Right cardiac atrium (tissue), 5 donors: ENCODE measurements at regions not wholly inside any gene's neighbourhood (a gene's known extent, or its start where the extent isn't known, plus 50 kb on each side); places are given as distances from the start of the nearest gene placed in this dataset.

Experiments used
- ATAC-seq, 2 donors: fragments of 200-7000 bp; cut with Tn5 transposase; one replicate each; pipeline versions ENCODE4 v1.8.0 to v1.9.1; 2020; ENCODE audit warnings: moderate library complexity in 2 of 2, mild to moderate bottlenecking in 1 of 2
- DNase-seq, 3 donors: peaks; one replicate each; pipeline ENCODE4 v3.0.0-alpha.2; 2020
- H3K27ac ChIP-seq: one replicate; pipeline ENCODE4 v1.5.1; 2013; ENCODE audit warnings: mild to moderate bottlenecking, low read length, control low read depth, moderate library complexity
- H3K27me3 ChIP-seq: one replicate; pipeline ENCODE4 v1.6.1; 2013; ENCODE audit not compliant: control insufficient read depth, insufficient read depth
- H3K4me1 ChIP-seq: one replicate; pipeline ENCODE4 v1.6.1; 2013; ENCODE audit warnings: low read length; ENCODE audit not compliant: control insufficient read depth, insufficient read depth
- H3K4me3 ChIP-seq: one replicate; pipeline ENCODE4 v1.5.1; 2013; ENCODE audit warnings: low read length, control low read depth
- H3K9me3 ChIP-seq: one replicate; pipeline ENCODE4 v1.6.1; 2013; ENCODE audit warnings: low read length; ENCODE audit not compliant: control insufficient read depth
- WGBS: extraction: QIAGEN DNeasy Blood & Tissue Kit; methylation state at CpG from one replicate; pipeline ENCODE4 v1.1.7; 2013; 5-methylcytosine and 5-hydroxymethylcytosine counted together
- intact Hi-C, 4 donors: fragments of 100-400 bp; cut with DNase I; formaldehyde crosslinking; loops; one replicate each; pipeline versions ENCODE4 v1.11.0 to v1.14.0; 2022 to 2023
- donor health status: healthy with polysubstance abuse.
- donor health status: DM: no; HTN: yes; CAD: no.
- donor health status: DM: no; HTN: no; CAD: no.
- donor health status: DM: no; HTN: yes; CAD: no; lungs with severe emphysema.
- donor health status: DM: yes; HTN: yes; CAD: no.

GRCh38 chr6:99178168-99178567, 171.3 kb downstream of the FAXC start:
- H3K4me3 ChIP-seq: no peak overlapping the region
- H3K27ac ChIP-seq: no peak overlapping the region
- intact Hi-C loops: no loop called here
- no peak for DNase-seq
- H3K4me1 ChIP-seq: no peaks in the 10 kb centered on the region
- ATAC-seq: no peak
- WGBS: 66% methylated on average over 2 of the region's 2 CpGs
- H3K27me3 ChIP-seq: no peaks in the 10 kb centered on the region
- no peaks in the 10 kb centered on the region for H3K9me3 ChIP-seq

- H3K27ac ChIP-seq: no peak overlapping the region
- WGBS: 84% methylated on average over 2 of the region's 2 CpGs
- H3K4me3 ChIP-seq: no peak overlapping the region
- H3K4me1 ChIP-seq: no peaks in the 10 kb centered on the region
- H3K9me3 ChIP-seq: no peaks in the 10 kb centered on the region
- DNase-seq: no peak
- H3K27me3 ChIP-seq: no peaks in the 10 kb centered on the region
- no peak for ATAC-seq
- intact Hi-C loops: no loop called here
Measured at GRCh38 chr6:99177736-99178135, 171.7 kb downstream of the FAXC start.

GRCh38 chr6:99165838-99166237, 183.6 kb downstream of the FAXC start:
- Histone ChIP-seq H3K9me3 (no peaks in the 10 kb centered on the region), H3K4me1 (no peaks in the 10 kb centered on the region), H3K27me3 (no peaks in the 10 kb centered on the region), H3K27ac (no peak overlapping the region), H3K4me3 (no peak overlapping the region)
- intact Hi-C loops: no loop called here
- ATAC-seq: no peak
- DNase-seq: no peak

- no peak overlapping the region for H3K27ac ChIP-seq
- H3K27me3 ChIP-seq: no peaks in the 10 kb centered on the region
- no peak overlapping the region for H3K4me3 ChIP-seq
- H3K9me3 ChIP-seq: no peaks in the 10 kb centered on the region
- ATAC-seq: no peak
- intact Hi-C loops: loop anchor here in 3 of 4 donors (5.0 kb wide), 1 partner anchor 90 kb away; no protein-coding TSS in a partner anchor
- WGBS: 7% methylated on average over 3 of the region's 3 CpGs
- DNase-seq: no peak
- no peaks in the 10 kb centered on the region for H3K4me1 ChIP-seq
Measured at GRCh38 chr6:99152347-99152643, 197.2 kb downstream of the FAXC start.

GRCh38 chr6:99151634-99152346, 197.7 kb downstream of the FAXC start:
- no peaks in the 10 kb centered on the region for H3K9me3 ChIP-seq
- DNase-seq (peak in 2 of 3 donors; percentile 21 to 32), ATAC-seq (no peak)
- 36% methylated on average over 11 of the region's 11 CpGs for WGBS
- H3K27me3 ChIP-seq: no peaks in the 10 kb centered on the region
- no peak overlapping the region for H3K27ac ChIP-seq
- no peaks in the 10 kb centered on the region for H3K4me1 ChIP-seq
- H3K4me3 ChIP-seq: no peak overlapping the region
- intact Hi-C loops: loop anchor here in 3 of 4 donors (5.0 kb wide), 1 partner anchor 91 kb away; no protein-coding TSS in a partner anchor

GRCh38 chr6:99148761-99149160, 200.7 kb downstream of the FAXC start:
- no peaks in the 10 kb centered on the region for H3K4me1 ChIP-seq
- H3K27me3 ChIP-seq: no peaks in the 10 kb centered on the region

GRCh38 chr6:99148111-99148510, 200.4 kb upstream of the FBXL4 start:
- WGBS: 52% methylated on average over 2 of the region's 2 CpGs
- no peaks in the 10 kb centered on the region for H3K4me1 ChIP-seq
- no peaks in the 10 kb centered on the region for H3K9me3 ChIP-seq
- DNase-seq (no peak), ATAC-seq (no peak)
- H3K4me3 ChIP-seq: no peak overlapping the region
- no peak overlapping the region for H3K27ac ChIP-seq
- H3K27me3 ChIP-seq: no peaks in the 10 kb centered on the region
- intact Hi-C loops: no loop called here

More at GRCh38 chr6:99148761-99149160, 200.7 kb downstream of the FAXC start:
- Histone ChIP-seq H3K4me3 (no peak overlapping the region), H3K27ac (no peak overlapping the region), H3K9me3 (no peaks in the 10 kb centered on the region)
- intact Hi-C loops: no loop called here
- DNase-seq: no peak
- no peak for ATAC-seq
- 68% methylated on average over 2 of the region's 2 CpGs for WGBS

GRCh38 chr6:99147206-99147605, 199.5 kb upstream of the FBXL4 start:
- Histone ChIP-seq H3K4me1 (no peaks in the 10 kb centered on the region), H3K4me3 (no peak overlapping the region), H3K27me3 (no peaks in the 10 kb centered on the region), H3K27ac (no peak overlapping the region), H3K9me3 (no peaks in the 10 kb centered on the region)
- intact Hi-C loops: no loop called here
- DNase-seq (no peak), ATAC-seq (no peak)
- WGBS: 69% methylated on average over 5 of the region's 5 CpGs

GRCh38 chr6:99146711-99147110, 199.0 kb upstream of the FBXL4 start:
- DNase-seq (no peak), ATAC-seq (no peak)
- Histone ChIP-seq H3K27ac (no peak overlapping the region), H3K27me3 (no peaks in the 10 kb centered on the region), H3K9me3 (no peaks in the 10 kb centered on the region), H3K4me3 (no peak overlapping the region), H3K4me1 (no peaks in the 10 kb centered on the region)
- intact Hi-C loops: no loop called here
- 62% methylated on average over 4 of the region's 4 CpGs for WGBS

- intact Hi-C loops: no loop called here
- Histone ChIP-seq H3K4me1 (no peaks in the 10 kb centered on the region), H3K9me3 (no peaks in the 10 kb centered on the region), H3K4me3 (no peak overlapping the region), H3K27ac (no peak overlapping the region), H3K27me3 (no peaks in the 10 kb centered on the region)
- WGBS: 74% methylated on average over 3 of the region's 3 CpGs
- ATAC-seq (no peak), DNase-seq (no peak)
Measured at GRCh38 chr6:99145738-99146137, 198.0 kb upstream of the FBXL4 start.

- intact Hi-C loops: no loop called here
- H3K27me3 ChIP-seq: no peaks in the 10 kb centered on the region
- no peaks in the 10 kb centered on the region for H3K9me3 ChIP-seq
- H3K4me1 ChIP-seq: no peaks in the 10 kb centered on the region
- no peak for DNase-seq
- 85% methylated on average over 5 of the region's 5 CpGs for whole genome bisulfite sequencing
- no peak for ATAC-seq
- no peak overlapping the region for H3K27ac ChIP-seq
- H3K4me3 ChIP-seq: no peak overlapping the region
Measured at GRCh38 chr6:99143108-99143861, 195.5 kb upstream of the FBXL4 start.
